H1 (cell line): ENCODE measurements at regions not wholly inside any gene's neighbourhood (a gene's known extent, or its start where the extent isn't known, plus 50 kb on each side); places are given as distances from the start of the nearest gene placed in this dataset.

Experiments used
- CTCF ChIA-PET: fragments of 300-600 bp; sonication (Branson Sonifier 250); formaldehyde crosslinking; loops from one replicate; lab custom pipeline; 2021; ENCODE audit not compliant: partially characterized antibody; lab: Charles Lee
- POLR2A ChIA-PET: fragments of 300-600 bp; sonication (Branson Sonifier 250); formaldehyde crosslinking; loops from one replicate; lab custom pipeline; 2021; ENCODE audit warnings: inconsistent platforms; ENCODE audit not compliant: partially characterized antibody; lab: Charles Lee
- DNase-seq, 2 experiments: peaks; one replicate each; pipeline versions ENCODE4 v3.0.0 to v3.0.0-alpha.2; 2010 to 2022; ENCODE audit warnings: low spot score in 2 of 2, low read depth in 1 of 2, mixed read lengths in 1 of 2
- FAIRE-seq: peaks from 2 replicates; lab custom pipeline; 2011; peaks lifted over from hg19 to GRCh38; lab: Jason Lieb, UNC
- H2AFZ ChIP-seq: 2 replicates; pipeline ENCODE4 v1.8.1; 2012; ENCODE audit warnings: low read length, inconsistent platforms
- H2AK5ac ChIP-seq: 2 replicates; pipeline ENCODE4 v1.6.1; 2013; ENCODE audit warnings: low read depth, low read length
- H2BK120ac ChIP-seq: replicated peaks from 2 replicates; pipeline ENCODE3; 2013; ENCODE audit warnings: low read depth, low read length, inconsistent platforms
- H2BK12ac ChIP-seq: 2 replicates; pipeline ENCODE4 v1.6.1; 2013; ENCODE audit warnings: low read depth, low read length
- H2BK15ac ChIP-seq: 2 replicates; pipeline ENCODE4 v1.6.1; 2013; ENCODE audit warnings: low read length
- H2BK20ac ChIP-seq: 2 replicates; pipeline ENCODE4 v1.6.1; 2013; ENCODE audit warnings: low read length
- H2BK5ac ChIP-seq: 2 replicates; pipeline ENCODE4 v1.6.1; 2013; ENCODE audit warnings: low read depth, low read length
- H3K14ac ChIP-seq: 2 replicates; pipeline ENCODE4 v1.6.1; 2013; ENCODE audit warnings: inconsistent platforms; ENCODE audit not compliant: insufficient read length
- H3K18ac ChIP-seq: 2 replicates; pipeline ENCODE4 v1.6.1; 2013; ENCODE audit warnings: low read length; ENCODE audit errors: extremely low read depth
- H3K23ac ChIP-seq: 2 replicates; pipeline ENCODE4 v1.6.1; 2013; ENCODE audit warnings: inconsistent platforms; ENCODE audit not compliant: insufficient read length
- H3K23me2 ChIP-seq: 2 replicates; pipeline ENCODE4 v1.6.1; 2013; ENCODE audit warnings: low read depth, low read length
- H3K27ac ChIP-seq: 2 replicates; pipeline ENCODE4 v1.6.1; 2011; ENCODE audit warnings: low read depth, low read length, inconsistent platforms
- H3K27me3 ChIP-seq, 4 experiments: replicated peaks in 1 of 4; 1 replicate in 1 of 4; 2 replicates in 3 of 4; pipeline versions ENCODE4 v1.6.1 to v1.8.1; 2011 to 2013; ENCODE audit warnings: low read length in 3 of 4, mild to moderate bottlenecking in 3 of 4, inconsistent platforms in 2 of 4, mixed read lengths in 2 of 4, moderate library complexity in 1 of 4; ENCODE audit not compliant: control insufficient read depth in 3 of 4, insufficient read depth in 3 of 4; ENCODE audit errors: extremely low read depth in 1 of 4
- H3K36me3 ChIP-seq, 4 experiments: 2 replicates each; pipeline versions ENCODE4 v1.6.1 to v1.8.1; 2011 to 2013; ENCODE audit warnings: mild to moderate bottlenecking in 4 of 4, low read length in 3 of 4, moderate library complexity in 2 of 4, control low read depth in 1 of 4, inconsistent platforms in 1 of 4; ENCODE audit not compliant: insufficient read depth in 4 of 4, control insufficient read depth in 2 of 4
- H3K4ac ChIP-seq: replicated peaks from 2 replicates; pipeline ENCODE3; 2013; ENCODE audit warnings: low read length, low read depth, mixed read lengths, inconsistent platforms; ENCODE audit not compliant: insufficient read length
- H3K4me1 ChIP-seq, 4 experiments: replicated peaks in 1 of 4; 1 replicate in 1 of 4; 2 replicates in 3 of 4; pipeline versions ENCODE4 v1.6.1 to v1.8.1; 2011 to 2013; ENCODE audit warnings: low read length in 3 of 4, inconsistent platforms in 2 of 4, mixed read lengths in 1 of 4; ENCODE audit not compliant: insufficient read depth in 4 of 4, control insufficient read depth in 3 of 4
- H3K4me2 ChIP-seq, 2 experiments: 2 replicates each; pipeline versions ENCODE4 v1.6.1 to v1.8.1; 2011 to 2013; ENCODE audit warnings: low read depth in 2 of 2, low read length in 2 of 2, control low read depth in 1 of 2, inconsistent platforms in 1 of 2, mild to moderate bottlenecking in 1 of 2; ENCODE audit not compliant: insufficient read depth in 1 of 2
- H3K4me3 ChIP-seq, 4 experiments: fragments of 200-600, 300-600 bp in 1 of 4; sonication (generic), shearing (Covaris generic), sonication (Bioruptor Twin) in 1 of 4; 2 replicates each; pipeline versions ENCODE4 v1.5.1 to v1.8.1; 2011 to 2016; ENCODE audit warnings: low read length in 4 of 4, low read depth in 3 of 4, control low read depth in 2 of 4, inconsistent platforms in 2 of 4, mild to moderate bottlenecking in 2 of 4, mixed read lengths in 1 of 4, moderate library complexity in 1 of 4; ENCODE audit not compliant: insufficient read depth in 2 of 4; ENCODE audit errors: extremely low read depth in 1 of 4
- H3K56ac ChIP-seq: replicated peaks from 2 replicates; pipeline ENCODE3; 2013; ENCODE audit warnings: low read depth, mild to moderate bottlenecking, mixed read lengths, low read length, inconsistent platforms; ENCODE audit not compliant: insufficient read length
- H3K79me1 ChIP-seq: 2 replicates; pipeline ENCODE4 v1.6.1; 2013; ENCODE audit warnings: low read depth, low read length, control low read depth
- H3K79me2 ChIP-seq, 2 experiments: 2 replicates each; pipeline versions ENCODE4 v1.6.1 to v1.8.1; 2012 to 2013; ENCODE audit warnings: low read length in 2 of 2, mild to moderate bottlenecking in 2 of 2, inconsistent platforms in 1 of 2; ENCODE audit not compliant: insufficient read depth in 2 of 2, control insufficient read depth in 1 of 2
- H3K9ac ChIP-seq, 4 experiments: replicated peaks in 1 of 4; 1 replicate in 1 of 4; 2 replicates in 3 of 4; pipeline versions ENCODE4 v1.6.1 to v1.8.1; 2011 to 2013; ENCODE audit warnings: low read depth in 3 of 4, low read length in 3 of 4, control low read depth in 2 of 4, mild to moderate bottlenecking in 2 of 4, moderate library complexity in 2 of 4, inconsistent platforms in 1 of 4; ENCODE audit errors: extremely low read depth in 1 of 4
- H3K9me3 ChIP-seq, 2 experiments: 2 replicates each; pipeline versions ENCODE4 v1.6.1 to v1.8.1; 2012 to 2013; ENCODE audit warnings: mild to moderate bottlenecking in 2 of 2, moderate library complexity in 2 of 2, control low read depth in 1 of 2, inconsistent platforms in 1 of 2, low read depth in 1 of 2, low read length in 1 of 2, mixed read lengths in 1 of 2; ENCODE audit not compliant: insufficient read depth in 2 of 2
- H4K20me1 ChIP-seq, 2 experiments: replicated peaks in 1 of 2; 2 replicates each; pipeline versions ENCODE3 to v1.8.1; 2011 to 2013; ENCODE audit warnings: inconsistent platforms in 2 of 2, low read length in 2 of 2, mild to moderate bottlenecking in 1 of 2; ENCODE audit not compliant: insufficient read depth in 2 of 2, control insufficient read depth in 1 of 2
- H4K5ac ChIP-seq: 2 replicates; pipeline ENCODE4 v1.6.1; 2013; ENCODE audit warnings: low read length, low read depth, mixed read lengths, inconsistent platforms; ENCODE audit not compliant: insufficient read length
- H4K8ac ChIP-seq: 2 replicates; pipeline ENCODE4 v1.8.0; 2013; ENCODE audit warnings: mild to moderate bottlenecking, moderate library complexity, low read length, inconsistent platforms; ENCODE audit not compliant: insufficient read depth; ENCODE audit errors: extremely low read depth
- H4K91ac ChIP-seq: replicated peaks from 2 replicates; pipeline ENCODE3; 2013; ENCODE audit warnings: low read length, mixed read lengths, inconsistent platforms; ENCODE audit not compliant: insufficient read length
- BRCA1 ChIP-seq: IDR thresholded peaks from 2 replicates; pipeline ENCODE4 v1.6.1; 2012; ENCODE audit warnings: low read depth, low read length, improper control_type of control experiment
- GTF2F1 ChIP-seq: IDR thresholded peaks from 2 replicates; pipeline ENCODE4 v1.6.1; 2012; ENCODE audit warnings: low read depth, low read length, improper control_type of control experiment, borderline replicate concordance
- HDAC2 ChIP-seq, 2 experiments: fragments of 300-600 bp in 1 of 2; sonication (generic) in 1 of 2; IDR thresholded peaks; 2 replicates each; pipeline ENCODE4 v1.6.1; 2011 to 2012; ENCODE audit warnings: low read depth in 2 of 2, low read length in 2 of 2, mild to moderate bottlenecking in 2 of 2, moderate library complexity in 2 of 2, borderline replicate concordance in 1 of 2, inconsistent platforms in 1 of 2
- KDM5A ChIP-seq: fragments of 200-600 bp; IDR thresholded peaks from 2 replicates; pipeline ENCODE4 v1.7.1; 2012; ENCODE audit warnings: mild to moderate bottlenecking, low read length, inconsistent platforms, mixed read lengths
- PHF8 ChIP-seq: fragments of 200-600 bp; sonication (generic); conservative IDR thresholded peaks from 2 replicates; pipeline ENCODE4 v1.7.1; 2012; ENCODE audit warnings: low read depth, mild to moderate bottlenecking, inconsistent platforms, low read length, moderate library complexity
- POLR2A ChIP-seq, 2 experiments: IDR thresholded peaks; 1 replicate in 1 of 2; 2 replicates in 1 of 2; pipeline ENCODE4 v1.6.1; 2011; ENCODE audit warnings: low read depth in 2 of 2, low read length in 2 of 2, mild to moderate bottlenecking in 2 of 2; ENCODE audit errors: control extremely low read depth in 1 of 2
- POLR2AphosphoS5 ChIP-seq: IDR thresholded peaks from 2 replicates; pipeline ENCODE4 v1.6.1; 2011; ENCODE audit warnings: low read depth, low read length
- POU5F1 ChIP-seq: IDR thresholded peaks from 2 replicates; pipeline ENCODE4 v1.6.1; 2011; ENCODE audit warnings: low read depth, mild to moderate bottlenecking, low read length, moderate library complexity
- SIN3A ChIP-seq, 2 experiments: IDR thresholded peaks in 1 of 2; conservative IDR thresholded peaks in 1 of 2; 2 replicates each; pipeline ENCODE4 v1.6.1; 2011 to 2012; ENCODE audit warnings: low read length in 2 of 2, improper control_type of control experiment in 1 of 2, low read depth in 1 of 2, mild to moderate bottlenecking in 1 of 2
- SP2 ChIP-seq: IDR thresholded peaks from 2 replicates; pipeline ENCODE4 v1.6.1; 2012; ENCODE audit warnings: mild to moderate bottlenecking, low read length, inconsistent platforms
- TEAD4 ChIP-seq: IDR thresholded peaks from 2 replicates; pipeline ENCODE4 v1.6.1; 2012; ENCODE audit warnings: low read depth, low read length, inconsistent platforms, mixed read lengths
- YY1 ChIP-seq: IDR thresholded peaks from 2 replicates; pipeline ENCODE4 v1.6.1; 2011; ENCODE audit warnings: low read depth, mild to moderate bottlenecking, low read length
- WGBS, 2 experiments: shearing (Covaris generic) in 1 of 2; methylation state at CpG; one replicate each; pipeline versions ENCODE4 v1.1.6 to v1.1.7; 2013 to 2015; ENCODE audit warnings: low lambda C conversion rate in 2 of 2, mixed read lengths in 2 of 2, inconsistent platforms in 1 of 2, low coverage in 1 of 2, missing lambda C conversion rate in 1 of 2; ENCODE audit not compliant: insufficient replicate concordance in 2 of 2, insufficient coverage in 1 of 2, insufficient read length in 1 of 2; ENCODE audit errors: extremely low coverage in 1 of 2, missing lambda C conversion rate in 1 of 2; 5-methylcytosine and 5-hydroxymethylcytosine counted together
- TF ChIP-seq, protein P1 (sequence below): IDR thresholded peaks from 2 replicates; pipeline ENCODE4 v1.6.1; 2011; ENCODE audit warnings: low read depth, mild to moderate bottlenecking, low read length; ENCODE audit not compliant: insufficient read depth

GRCh38 chr10:31607481-31607880 is 288.5 kb downstream of the ZEB1 start:
- H4K91ac ChIP-seq = no peak overlapping the region
- H2BK12ac ChIP-seq = no peak overlapping the region
- no peak overlapping the region for H3K23ac ChIP-seq
- H3K79me1 ChIP-seq = no peaks in the 10 kb centered on the region
- H3K27me3 ChIP-seq = no peaks in the 10 kb centered on the region
- no peak overlapping the region for H2AK5ac ChIP-seq
- no peak overlapping the region for H3K4me2 ChIP-seq
- H3K27ac ChIP-seq = no peak overlapping the region
- ChIA-PET CTCF (interaction anchor here (7.8 kb wide), 1 partner anchor 13 kb away, joined by 39 read pairs; no protein-coding TSS in a partner anchor), POLR2A (no interaction called here)
- H3K14ac ChIP-seq = no peak overlapping the region
- no peak overlapping the region for H3K56ac ChIP-seq
- H4K20me1 ChIP-seq = no peaks in the 10 kb centered on the region
- H2BK120ac ChIP-seq = no peak overlapping the region
- H4K8ac ChIP-seq = no peak overlapping the region
- H3K23me2 ChIP-seq = peaks cover 6% of the 10 kb centered on the region; the same call in 1 of the 2 replicates
- H2BK20ac ChIP-seq = no peak overlapping the region
- no peaks in the 10 kb centered on the region for H3K36me3 ChIP-seq
- 94% methylated on average over 3 of the region's 3 CpGs; no CpG with 5 or more reads in 1 of the 2 experiments for WGBS, 2 experiments
- no peaks in the 10 kb centered on the region for H3K9me3 ChIP-seq
- peaks cover 2 to 7% (median 5%) of the 10 kb centered on the region in 4 experiments for H3K4me1 ChIP-seq
- no peak overlapping the region for H4K5ac ChIP-seq
- H2AFZ ChIP-seq = no peak overlapping the region
- FAIRE-seq = no peak
- TF ChIP-seq BRCA1 = no peak
- TF ChIP-seq TEAD4 = no peak
- TF ChIP-seq HDAC2 (IDR thresholded peaks at IDR 0.05; ENCODE audit: borderline replicate concordance in 1 of 2, low read depth in 2 of 2, low read length in 2 of 2) = no peak
- no peak for TF ChIP-seq SIN3A (conservative IDR thresholded peaks at IDR 0.05 in 1 of 2, IDR thresholded peaks at IDR 0.05 in 1 of 2; ENCODE audit: low read depth in 1 of 2, low read length in 2 of 2)
- no peak for TF ChIP-seq PHF8
- TF ChIP-seq POLR2A (IDR thresholded peaks at IDR 0.05; ENCODE audit: control extremely low read depth in 1 of 2, low read depth in 2 of 2, low read length in 2 of 2) = no peak
- TF ChIP-seq, protein P1, sequence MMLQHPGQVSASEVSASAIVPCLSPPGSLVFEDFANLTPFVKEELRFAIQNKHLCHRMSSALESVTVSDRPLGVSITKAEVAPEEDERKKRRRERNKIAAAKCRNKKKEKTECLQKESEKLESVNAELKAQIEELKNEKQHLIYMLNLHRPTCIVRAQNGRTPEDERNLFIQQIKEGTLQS = no peak
- no peak for TF ChIP-seq POLR2AphosphoS5
- no peak for TF ChIP-seq KDM5A
- no peak for TF ChIP-seq SP2
- no peak for TF ChIP-seq POU5F1
- no peak for TF ChIP-seq GTF2F1
- no peak for TF ChIP-seq YY1
- TF ChIP-seq, all 59 proteins: peak for 0
- no peak overlapping the region for H2BK5ac ChIP-seq
- no peak overlapping the region for H2BK15ac ChIP-seq
- no peak overlapping the region for H3K4me3 ChIP-seq
- H3K79me2 ChIP-seq = no peaks in the 10 kb centered on the region
- no peak for DNase-seq
- H3K9ac ChIP-seq = no peak overlapping the region
- H3K4ac ChIP-seq = no peak overlapping the region
- H3K18ac ChIP-seq = no peak overlapping the region
